HG03108 (cell line): ENCODE measurements at regions not wholly inside any gene's neighbourhood (a gene's known extent, or its start where the extent isn't known, plus 50 kb on each side); places are given as distances from the start of the nearest gene placed in this dataset.

ENCODE experiments used
- ATAC-seq: cut with Tn5 transposase; IDR thresholded peaks from one replicate; pipeline ENCODE4 v1.9.1; 2021; ENCODE audit warnings: moderate library complexity; ENCODE audit not compliant: unreplicated experiment

DNA sequence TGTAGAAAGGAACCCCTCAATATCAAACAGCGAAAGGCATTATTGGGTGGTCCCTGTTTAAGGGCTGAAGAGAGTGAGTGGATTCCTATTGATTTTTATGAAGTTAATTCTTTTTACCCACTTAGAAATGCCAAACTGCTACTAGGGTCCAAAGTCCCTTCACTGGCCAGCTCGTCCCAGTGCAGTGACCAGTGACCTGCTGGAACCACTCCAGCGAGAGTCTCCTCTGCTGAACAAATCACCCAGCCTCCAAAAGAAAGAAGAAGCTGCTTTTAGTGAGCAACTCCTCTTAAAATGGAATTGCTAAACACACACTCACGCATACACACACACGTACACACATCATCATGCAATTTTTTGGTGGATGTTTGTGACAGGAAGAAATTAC, 198.2 kb upstream of the PLEKHG7 start:
- ATAC-seq, result no peak

DNA sequence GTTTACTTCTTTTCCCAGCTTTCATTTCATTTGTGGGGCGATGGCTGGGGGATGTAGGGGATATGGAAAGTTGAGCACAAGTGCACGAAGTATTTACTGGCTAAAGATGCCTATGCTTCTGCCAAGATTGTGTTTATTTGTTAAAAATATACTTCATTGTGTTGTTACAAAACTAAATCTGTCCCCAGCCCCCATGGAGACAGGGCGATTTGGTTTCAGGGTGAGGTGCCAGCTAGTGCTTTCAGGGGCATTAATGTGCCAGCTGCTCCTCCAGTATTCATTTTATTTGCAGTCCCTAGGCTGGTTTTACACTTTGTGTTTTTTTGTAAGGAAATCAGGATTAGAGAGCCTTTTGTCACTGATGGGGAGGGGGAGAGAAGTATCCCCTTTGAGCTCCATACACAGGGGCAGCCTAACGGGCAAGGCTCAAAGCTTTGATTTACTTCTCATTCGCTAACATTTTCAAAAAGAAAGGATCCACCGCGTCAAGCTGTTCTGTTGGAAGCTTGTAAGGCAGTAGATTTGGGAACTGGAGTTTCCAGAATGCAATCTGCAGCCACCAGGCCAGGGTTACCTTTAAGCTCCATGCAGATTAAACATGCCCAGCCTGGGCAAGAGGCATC, 198.7 kb upstream of the PLEKHG7 start:
- ATAC-seq, result no peak

DNA sequence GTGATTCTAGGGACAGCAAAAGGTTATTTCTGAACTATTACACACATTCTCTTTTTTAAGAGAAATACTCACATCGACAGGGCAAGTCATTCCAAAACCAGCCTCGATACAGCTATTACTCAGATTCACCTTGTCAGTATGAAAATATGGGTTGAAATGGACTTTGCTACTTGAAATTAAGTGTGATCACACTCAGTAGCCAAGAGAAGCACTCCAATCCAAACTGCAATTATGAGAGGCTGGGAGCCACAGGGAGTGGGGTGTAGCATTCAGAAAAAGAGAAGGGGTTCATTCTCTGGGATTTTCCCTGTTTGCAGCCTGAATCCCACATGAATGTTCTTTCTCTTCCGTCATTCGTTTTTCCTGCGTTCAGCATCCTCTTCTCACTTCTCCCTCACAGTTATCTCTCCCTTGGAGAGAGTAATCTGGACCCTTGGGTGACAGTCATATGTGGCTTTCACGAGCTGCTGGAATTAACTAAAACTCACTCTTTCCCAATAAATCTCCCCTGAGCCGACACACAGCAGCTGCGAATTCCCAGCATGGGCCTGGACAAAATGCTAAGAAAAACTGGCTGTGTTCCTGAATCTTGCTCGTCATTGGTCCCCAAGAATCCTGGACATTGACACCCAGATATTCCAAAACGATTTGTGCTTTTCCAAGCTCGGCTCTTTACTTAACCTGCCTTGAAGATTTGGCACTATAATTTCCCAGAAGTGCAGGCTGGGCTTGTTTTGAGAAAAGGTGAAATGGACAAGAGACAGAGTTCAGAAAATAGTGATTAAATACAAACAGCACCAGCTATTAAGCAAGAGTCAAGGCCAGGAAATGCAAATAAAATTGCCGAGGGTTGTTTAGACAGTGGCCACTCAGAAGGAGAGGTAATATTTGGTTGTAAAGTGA, 199.5 kb upstream of the PLEKHG7 start:
- ATAC-seq, result peak; percentile 58

DNA sequence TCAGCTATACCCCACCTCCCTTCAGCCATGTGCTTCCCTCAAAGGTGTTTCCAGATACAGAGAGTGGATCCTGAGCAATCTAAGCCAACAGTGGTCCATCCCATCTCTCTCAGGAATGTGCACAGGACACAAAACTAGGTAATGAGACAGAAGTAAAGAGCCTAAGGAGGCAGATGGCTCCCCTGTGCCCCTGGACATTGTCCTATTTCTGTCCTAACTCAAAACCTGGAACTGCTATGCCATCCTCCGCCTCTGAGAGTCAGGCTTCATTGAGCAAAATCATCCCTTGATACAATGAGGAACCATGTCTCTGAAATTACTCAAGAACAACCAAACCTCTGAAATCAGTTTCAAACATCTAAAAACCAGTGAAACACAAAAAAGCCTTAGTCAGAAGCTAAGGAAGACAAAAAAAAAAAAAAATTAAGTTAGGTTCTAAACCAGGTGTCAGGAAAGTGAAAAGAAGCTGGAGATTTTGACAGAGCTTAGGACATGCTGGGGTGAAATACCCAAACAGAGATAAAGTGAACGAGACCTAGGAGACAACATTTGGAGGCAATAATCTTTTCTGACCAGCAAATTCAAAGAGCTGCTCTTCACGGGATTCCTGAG, 200.3 kb upstream of the PLEKHG7 start:
- ATAC-seq, result peak; percentile 45

DNA sequence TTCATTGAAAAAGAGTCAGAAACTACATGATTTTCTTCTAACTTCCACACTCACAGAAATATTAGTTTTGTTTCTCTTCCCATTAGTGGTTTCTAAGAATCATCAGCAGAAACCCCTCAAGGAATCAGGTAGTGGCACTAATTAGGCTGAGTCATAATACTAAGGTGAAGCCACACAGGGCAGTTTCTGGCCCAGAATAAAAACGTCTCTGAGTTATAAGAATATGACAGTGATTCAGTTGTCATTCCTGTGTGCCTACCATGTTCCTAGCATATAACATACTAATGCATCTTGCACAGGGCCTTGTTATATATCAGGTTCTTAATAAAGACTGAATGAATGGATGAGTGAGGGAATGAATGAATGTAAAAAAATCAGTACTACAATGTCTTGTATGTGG, 206.0 kb upstream of the PLEKHG7 start:
- ATAC-seq, result peak; percentile 57

DNA sequence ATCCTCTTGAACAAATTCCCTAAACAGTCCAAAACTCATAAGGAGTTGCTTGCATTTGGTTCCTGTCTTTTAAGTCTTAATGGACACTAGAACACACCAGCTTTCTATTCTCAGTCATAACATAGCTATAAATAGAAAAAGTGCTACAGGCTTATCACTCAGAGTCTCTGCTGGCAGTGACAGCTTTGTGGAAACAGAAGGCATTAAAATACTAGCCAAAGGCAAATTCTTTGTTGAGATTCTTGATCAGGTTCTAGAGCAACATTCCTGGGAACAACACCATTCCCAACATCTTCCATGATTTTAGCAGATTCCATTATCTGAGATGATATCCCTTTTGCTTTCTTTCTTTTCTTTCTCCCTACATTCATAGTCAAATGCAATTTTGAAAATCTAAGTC, 207.7 kb upstream of the PLEKHG7 start:
- no peak for ATAC-seq

DNA sequence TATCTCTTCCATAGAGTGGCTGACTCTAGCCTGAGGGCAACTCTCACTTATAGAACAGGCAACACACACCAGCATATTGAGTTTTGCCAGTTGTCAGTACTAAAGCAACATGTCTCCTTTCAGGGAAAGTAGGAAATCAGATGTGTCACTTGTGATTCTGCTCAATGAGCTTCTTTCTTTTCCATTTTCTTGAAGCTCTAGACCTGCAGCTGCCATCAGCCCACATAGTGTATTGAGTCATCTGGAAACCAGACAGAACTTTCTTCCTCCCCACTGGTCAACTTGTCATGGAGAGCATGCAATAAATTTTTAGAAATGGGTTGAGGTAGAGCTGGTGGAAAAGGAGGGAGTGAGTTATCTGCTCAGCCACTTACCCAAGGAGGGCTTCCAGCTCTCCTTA, 209.0 kb upstream of the PLEKHG7 start:
- peak; percentile 36 for ATAC-seq

DNA sequence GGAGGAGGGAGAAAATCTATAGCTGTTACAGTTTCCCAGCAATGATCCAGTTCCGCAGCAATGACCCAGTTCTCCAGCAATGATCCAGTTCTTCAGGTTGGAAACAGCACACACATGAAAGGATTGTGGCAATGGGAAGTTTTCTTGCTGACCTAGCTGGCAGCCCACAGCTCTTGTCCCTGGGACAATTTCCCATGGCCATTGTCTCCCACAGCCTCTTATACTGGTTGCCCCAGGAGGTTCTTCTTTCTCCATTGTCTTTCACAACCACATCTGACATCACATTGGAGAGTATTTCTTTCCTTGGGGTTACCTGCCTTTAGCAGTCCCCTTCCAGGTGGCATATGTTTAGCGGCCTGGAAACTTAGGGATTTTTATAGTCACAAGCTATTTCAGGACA, 209.8 kb upstream of the PLEKHG7 start:
- no peak for ATAC-seq

DNA sequence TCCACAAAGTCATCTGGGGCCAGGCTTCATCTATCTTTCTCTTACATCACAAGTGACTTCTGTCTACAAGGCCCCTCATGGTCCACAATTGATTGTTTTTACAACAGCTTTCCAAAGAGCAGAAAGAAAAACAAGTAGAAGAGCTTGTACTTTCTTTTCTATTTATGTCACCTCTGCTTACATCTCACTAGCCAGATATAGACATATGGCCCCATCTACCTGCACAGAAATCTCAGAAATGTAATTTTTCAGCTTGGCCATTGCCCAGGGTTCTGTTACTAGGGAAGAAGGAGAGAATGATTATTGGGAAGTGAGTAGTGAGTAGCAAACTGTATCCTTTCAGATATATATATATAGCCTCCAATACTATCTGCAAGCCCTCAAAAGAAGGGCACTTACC, 210.5 kb upstream of the PLEKHG7 start:
- ATAC-seq, result no peak

DNA sequence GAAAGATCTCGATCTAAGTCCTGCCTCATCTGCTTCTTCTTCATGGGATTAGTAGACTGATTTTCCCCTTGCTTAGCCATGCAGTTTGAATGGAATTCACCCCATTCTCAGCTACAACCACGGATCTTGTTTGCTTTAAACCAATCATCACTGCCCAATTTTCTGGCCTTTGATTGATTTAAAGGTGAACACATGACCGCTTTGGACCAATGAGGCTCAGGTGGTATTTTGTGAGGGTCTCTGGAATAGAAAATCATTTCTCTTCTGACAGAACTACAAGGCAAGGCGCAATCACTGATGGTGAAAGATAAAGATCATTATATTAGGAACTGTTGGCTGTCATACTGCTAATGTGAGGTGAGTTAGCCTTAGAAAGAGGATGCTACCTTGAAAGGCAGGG, 213.0 kb upstream of the PLEKHG7 start:
- no peak for ATAC-seq

DNA sequence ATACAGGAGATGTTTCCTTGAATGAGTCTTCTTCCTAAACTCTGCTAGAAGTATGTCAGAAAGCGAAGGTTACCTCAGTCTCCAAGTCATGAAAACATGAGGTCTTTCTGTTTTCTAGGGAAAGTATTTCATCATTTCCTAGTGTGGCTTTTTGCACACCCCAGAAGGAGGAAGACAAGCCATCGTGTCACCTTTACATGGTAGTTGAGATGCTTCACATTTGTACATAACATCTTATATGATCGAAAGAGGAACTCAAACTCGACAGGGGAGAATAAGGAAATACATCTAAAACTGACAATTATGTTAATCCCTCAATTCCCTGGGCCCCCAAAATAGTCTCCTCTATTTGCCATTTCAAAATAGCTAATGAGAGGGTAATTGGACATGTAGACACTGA, 214.1 kb upstream of the PLEKHG7 start:
- ATAC-seq, result no peak

DNA sequence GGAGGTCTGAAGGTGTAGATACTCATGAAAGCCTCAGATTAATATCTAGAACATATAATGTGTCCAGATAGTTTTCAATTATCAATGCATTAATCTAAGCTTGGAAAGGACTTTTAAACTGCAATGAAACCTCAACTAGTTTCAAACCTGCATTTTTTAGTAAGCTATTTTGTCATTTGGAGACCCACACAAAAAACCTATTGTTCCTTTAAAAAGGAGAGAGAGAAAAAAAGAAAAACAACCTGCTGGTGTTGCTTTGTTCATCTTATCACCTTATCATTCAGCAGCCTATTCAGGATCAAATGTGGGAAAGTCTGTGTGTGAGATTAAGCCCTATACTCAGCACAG, 215.7 kb upstream of the PLEKHG7 start:
- no peak for ATAC-seq

DNA sequence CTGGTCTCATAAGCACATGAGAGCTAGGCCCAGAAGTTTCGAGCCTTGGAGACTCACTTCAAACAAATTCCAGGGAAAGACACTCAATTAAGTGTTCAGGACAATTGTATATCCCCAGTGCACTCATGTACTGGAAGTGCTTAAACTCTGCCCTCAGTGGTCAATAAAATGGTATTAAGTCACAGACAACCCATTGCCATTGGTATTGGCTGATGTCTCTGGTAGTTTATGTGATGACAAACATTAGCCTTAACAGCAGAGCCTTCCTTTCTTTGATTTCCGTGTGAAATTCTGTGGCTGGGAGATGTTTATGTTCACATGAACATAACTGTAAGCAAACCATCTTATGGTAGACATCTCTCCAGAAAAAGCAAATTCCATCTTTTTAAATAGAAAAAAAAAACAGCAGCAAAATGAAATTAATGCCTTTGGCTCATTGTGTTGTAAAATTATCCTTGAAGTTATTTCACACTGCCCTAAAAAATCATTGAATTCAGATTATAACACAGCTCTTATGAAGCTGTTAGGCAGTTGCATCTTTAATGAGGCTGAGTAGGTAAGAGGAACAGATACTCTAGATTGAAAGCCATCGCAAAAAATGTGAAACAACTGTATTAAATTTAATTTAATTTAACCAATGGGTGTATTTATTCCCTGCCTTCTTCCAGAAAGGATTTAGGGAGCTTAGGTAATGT, 216.2 kb upstream of the PLEKHG7 start:
- no peak for ATAC-seq

DNA sequence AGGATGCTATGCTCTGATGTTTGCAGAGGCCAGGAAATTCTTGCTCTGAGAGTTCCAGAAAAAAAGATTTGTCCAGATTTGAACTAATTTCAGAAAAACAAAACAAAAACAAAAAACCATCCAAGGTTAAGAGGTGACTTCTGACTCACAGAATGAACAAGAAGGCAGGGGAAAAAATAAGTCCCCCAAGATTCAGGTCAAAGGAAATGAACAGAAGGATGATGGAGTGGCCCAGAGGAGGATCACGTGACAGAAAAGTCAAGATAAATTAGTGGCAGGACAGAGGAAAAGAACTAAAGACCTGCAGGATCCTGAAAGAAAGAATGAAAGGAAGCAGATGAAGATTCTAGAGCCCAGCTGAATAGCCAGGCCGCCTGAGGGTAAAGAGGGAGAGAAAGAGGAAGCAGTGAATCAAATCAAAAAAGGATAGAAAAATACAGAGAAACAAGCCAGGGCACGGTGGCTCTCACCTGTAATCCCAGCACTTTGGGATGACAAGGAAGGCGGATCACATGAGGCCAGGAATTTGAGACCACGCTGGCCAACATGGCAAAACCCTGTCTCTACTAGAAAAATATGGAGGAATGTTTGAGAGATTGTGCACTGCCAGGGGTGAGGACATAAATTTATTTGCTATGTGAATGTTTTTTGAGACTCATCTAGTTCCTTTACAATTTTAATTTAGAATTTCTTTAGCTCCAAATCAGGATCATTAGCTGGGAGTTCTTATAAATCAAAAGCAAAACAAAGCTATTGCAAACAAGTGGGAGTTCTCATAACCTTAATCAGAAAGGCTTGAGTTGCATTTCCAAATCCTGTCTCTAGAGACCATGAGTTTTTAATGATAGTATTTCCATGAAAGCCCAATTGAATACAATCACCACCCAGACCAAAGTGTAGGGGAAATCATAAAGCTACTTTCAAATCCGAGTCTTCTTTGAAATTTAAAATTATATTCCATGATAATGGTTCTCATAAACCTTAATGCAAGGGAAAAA, 217.1 kb upstream of the PLEKHG7 start:
- ATAC-seq, result no peak

DNA sequence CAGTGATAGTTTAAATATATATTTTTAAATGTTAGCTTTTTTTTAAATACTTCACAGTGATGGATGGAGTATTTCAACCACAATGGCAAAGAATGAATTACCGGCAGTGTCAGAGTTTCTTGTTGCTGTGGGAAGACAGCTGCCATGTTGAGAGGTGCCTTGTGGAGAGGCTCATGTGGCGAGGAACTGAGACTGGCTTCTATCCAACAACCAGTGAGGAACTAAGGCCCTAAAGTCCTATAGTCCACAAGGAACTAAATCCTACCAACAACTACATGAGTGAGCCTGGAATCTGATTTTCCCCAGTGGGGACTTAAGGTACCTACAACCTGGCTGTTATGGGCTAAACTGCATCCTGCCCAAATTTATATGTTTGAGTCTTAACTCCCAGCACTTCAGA, 220.2 kb upstream of the PLEKHG7 start:
- no peak for ATAC-seq

DNA sequence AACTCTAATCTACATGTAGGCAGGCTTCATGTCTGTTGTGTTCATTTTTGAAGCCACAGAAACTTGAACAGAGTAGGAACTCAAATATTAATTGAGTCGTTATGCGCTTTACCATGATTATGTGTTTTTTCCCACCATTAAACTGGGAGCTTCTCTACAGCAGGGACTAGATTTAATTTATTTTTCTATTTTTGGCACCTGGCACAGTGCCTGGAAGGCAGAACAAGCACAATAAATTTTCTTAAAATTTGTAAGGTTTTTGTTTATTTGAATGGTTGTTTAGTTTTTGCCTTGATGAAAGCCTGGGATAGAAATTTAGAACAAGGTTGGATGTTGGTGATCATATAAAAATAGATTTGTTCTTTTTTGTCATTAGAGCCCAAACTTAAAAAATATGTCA, 221.7 kb upstream of the PLEKHG7 start:
- ATAC-seq, result no peak

DNA sequence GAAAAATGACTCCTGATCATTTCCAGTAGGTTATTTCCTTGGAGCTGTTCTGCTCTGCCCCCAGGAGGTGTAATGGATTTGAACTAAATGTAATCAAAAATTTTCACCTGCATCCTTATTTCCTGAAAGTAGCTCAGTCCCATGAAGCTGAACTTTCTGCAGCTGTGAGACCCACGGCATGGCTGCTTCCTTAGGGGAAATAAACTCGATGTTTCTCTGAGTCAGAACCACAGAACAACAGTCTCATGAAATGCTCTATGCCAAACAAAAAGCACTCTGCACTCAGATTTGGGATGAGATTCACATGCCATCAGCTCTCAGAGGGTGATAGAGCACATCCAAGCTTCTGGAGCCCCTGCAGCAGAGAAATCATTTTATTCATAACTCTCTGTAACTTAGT, 224.1 kb upstream of the PLEKHG7 start:
- ATAC-seq, result no peak

DNA sequence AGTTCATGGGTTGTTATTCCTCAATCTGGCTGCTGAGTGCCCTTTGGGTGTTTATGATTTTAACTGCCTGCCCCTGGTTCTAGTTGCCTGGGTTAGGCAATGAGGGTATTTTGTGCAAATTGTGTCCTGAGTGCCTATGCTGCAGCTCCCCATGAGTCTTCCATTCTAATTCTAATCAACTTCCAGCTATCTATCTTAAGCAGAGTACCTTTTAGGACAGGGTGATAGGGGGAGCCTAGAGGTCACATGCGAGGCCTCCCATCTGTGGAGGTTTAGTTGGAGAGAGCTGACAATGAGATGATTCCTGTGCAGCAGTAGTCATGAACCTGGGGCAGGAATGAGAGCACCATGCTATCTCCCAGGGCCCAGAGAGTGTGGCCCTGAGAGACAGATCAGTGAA, 225.9 kb upstream of the PLEKHG7 start:
- ATAC-seq, result no peak

DNA sequence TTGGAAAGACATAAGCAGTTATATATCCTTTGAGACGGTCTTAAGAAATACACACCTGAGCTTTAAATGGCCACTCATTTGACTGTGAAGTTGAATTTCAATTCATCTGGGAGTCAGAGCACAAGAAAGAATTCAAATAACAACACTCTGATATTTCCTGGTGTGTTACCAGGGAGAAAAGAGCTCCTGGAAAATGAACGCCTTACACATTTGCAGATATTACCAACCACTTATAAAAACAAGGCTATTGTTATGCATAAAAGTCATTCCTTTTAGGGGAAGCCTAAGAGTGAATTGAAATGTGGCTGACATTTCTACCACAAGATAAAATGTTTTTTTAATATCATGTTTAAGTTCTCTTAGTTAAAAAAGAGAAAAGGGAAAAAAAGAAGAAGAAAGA, 229.2 kb upstream of the PLEKHG7 start:
- no peak for ATAC-seq

DNA sequence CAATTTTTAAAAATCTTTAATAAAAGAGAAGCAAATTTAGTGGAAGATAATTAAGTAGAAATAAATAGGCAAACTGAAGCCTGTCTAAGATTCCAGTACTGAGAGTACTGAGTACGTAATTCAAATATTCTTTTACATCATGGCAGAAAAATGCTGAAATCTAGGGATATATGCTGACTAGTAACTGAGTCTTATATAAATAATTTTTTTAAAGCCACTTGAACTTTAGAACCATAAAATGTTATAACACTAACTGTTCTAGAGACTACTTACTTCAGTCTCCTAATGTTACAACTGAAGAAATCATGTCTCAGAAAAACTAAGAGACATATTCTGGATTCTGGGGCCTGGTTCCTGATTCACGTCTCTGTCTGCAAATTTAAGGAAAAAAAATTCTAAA, 230.6 kb upstream of the PLEKHG7 start:
- ATAC-seq, result no peak

DNA sequence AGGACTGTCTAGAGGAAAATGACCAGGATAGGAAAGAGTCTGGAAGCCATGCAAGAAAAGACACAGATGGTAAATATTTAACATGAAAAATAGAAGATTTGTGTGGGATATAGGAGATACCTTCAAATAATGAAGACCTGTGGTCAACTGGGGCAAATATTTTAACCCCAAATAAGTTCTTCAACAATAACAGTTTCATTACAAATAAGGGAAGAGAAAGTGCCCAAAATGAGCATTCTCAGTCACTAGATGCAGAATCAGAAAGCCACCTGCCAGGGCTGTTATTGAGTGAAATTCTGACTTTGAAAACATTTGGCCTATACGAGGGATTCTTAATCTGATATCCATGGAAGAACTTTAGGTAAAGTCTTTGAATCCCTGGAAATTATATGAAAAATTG, 231.2 kb upstream of the PLEKHG7 start:
- peak; percentile 35 for ATAC-seq
